SHP77 (cell line): ENCODE measurements at regions not wholly inside any gene's neighbourhood (a gene's known extent, or its start where the extent isn't known, plus 50 kb on each side); places are given as distances from the start of the nearest gene placed in this dataset.
"Not testable (repeated sequence)": the region's sequence is repeated elsewhere in the genome, so short reads cannot be mapped to it uniquely, and the experiment has no call there.

Source experiments
- DNase-seq, 2 experiments: peaks; one replicate each; lab custom pipeline; 2025; lab: John Stamatoyannopoulos, UW

- no peak for DNase-seq
Observed at GRCh38 chr4:34309383-34309906, 1934.9 kb downstream of the ARAP2 start.

- DNase-seq: no peak
Observed at GRCh38 chr4:34318773-34319172, 1925.5 kb downstream of the ARAP2 start.

GRCh38 chr4:34323549-34324320, 1920.6 kb downstream of the ARAP2 start:
- no peak for DNase-seq

- DNase-seq: no peak
Observed at GRCh38 chr4:34328939-34329338, 1915.4 kb downstream of the ARAP2 start.

- not testable (repeated sequence) for DNase-seq
Observed at GRCh38 chr4:34335156-34335555, 1909.2 kb downstream of the ARAP2 start.

- not testable (repeated sequence) for DNase-seq
Observed at GRCh38 chr4:34335556-34335955, 1908.8 kb downstream of the ARAP2 start.

GRCh38 chr4:34362654-34363053, 1881.7 kb downstream of the ARAP2 start:
- no peak for DNase-seq

- no peak for DNase-seq
Observed at GRCh38 chr4:34363842-34364241, 1880.5 kb downstream of the ARAP2 start.

- no peak for DNase-seq
Observed at GRCh38 chr4:34365946-34366345, 1878.4 kb downstream of the ARAP2 start.

GRCh38 chr4:34371676-34372075, 1872.6 kb downstream of the ARAP2 start:
- DNase-seq: no peak

- DNase-seq: no peak
Observed at GRCh38 chr4:34372815-34373214, 1871.5 kb downstream of the ARAP2 start.

- no peak for DNase-seq
Observed at GRCh38 chr4:34373456-34373855, 1870.9 kb downstream of the ARAP2 start.

- DNase-seq: no peak
Observed at GRCh38 chr4:34412233-34412632, 1832.1 kb downstream of the ARAP2 start.

- DNase-seq: no peak
Observed at GRCh38 chr4:34412911-34413310, 1831.4 kb downstream of the ARAP2 start.

GRCh38 chr4:34417160-34417559, 1827.2 kb downstream of the ARAP2 start:
- no peak for DNase-seq

- DNase-seq: no peak
Observed at GRCh38 chr4:34419871-34420270, 1824.4 kb downstream of the ARAP2 start.

- peak in 1 of 2 experiments; percentile 4 for DNase-seq
Observed at GRCh38 chr4:34422472-34423175, 1821.7 kb downstream of the ARAP2 start.

GRCh38 chr4:34432706-34433105, 1811.6 kb downstream of the ARAP2 start:
- DNase-seq: no peak

- not testable (repeated sequence) for DNase-seq
Observed at GRCh38 chr4:34434377-34434776, 1809.9 kb downstream of the ARAP2 start.

- DNase-seq: no peak
Observed at GRCh38 chr4:34464196-34464595, 1780.1 kb downstream of the ARAP2 start.

- no peak for DNase-seq
Observed at GRCh38 chr4:34466411-34466810, 1777.9 kb downstream of the ARAP2 start.

- no peak for DNase-seq
Observed at GRCh38 chr4:34469516-34469915, 1774.8 kb downstream of the ARAP2 start.

- DNase-seq: no peak
Observed at GRCh38 chr4:34485252-34485651, 1759.1 kb downstream of the ARAP2 start.
